Breast epithelium (tissue), 4 donors: ENCODE measurements at regions not wholly inside any gene's neighbourhood (a gene's known extent, or its start where the extent isn't known, plus 50 kb on each side); places are given as distances from the start of the nearest gene placed in this dataset.

Source experiments
- DNase-seq, 2 donors: peaks; one replicate each; pipeline ENCODE4 v3.0.0-alpha.2; 2019; ENCODE audit warnings: low spot score in 2 of 2
- H3K27ac ChIP-seq, 2 donors: fragments of 200-600 bp; sonication (generic) in 1 of 2; one replicate each; pipeline ENCODE4 v1.5.1; 2016 to 2019; ENCODE audit warnings: mild to moderate bottlenecking in 1 of 2
- H3K27me3 ChIP-seq, 2 donors: fragments of 200-600 bp; sonication (generic) in 1 of 2; one replicate each; pipeline versions ENCODE4 v1.5.1 to v1.6.0; 2017 to 2019; ENCODE audit warnings: control low read depth in 1 of 2, mild to moderate bottlenecking in 1 of 2
- H3K36me3 ChIP-seq: fragments of 200-600 bp; one replicate; pipeline ENCODE4 v1.5.1; 2019
- H3K4me1 ChIP-seq, 2 donors: fragments of 200-600 bp; sonication (generic); one replicate each; pipeline ENCODE4 v1.5.1; 2016 to 2019; ENCODE audit warnings: control low read depth in 1 of 2
- H3K4me3 ChIP-seq, 3 donors: fragments of 200-600 bp; sonication (generic); 1 replicate in 2 of 3; 2 replicates in 1 of 3; pipeline ENCODE4 v1.5.1; 2016 to 2019; ENCODE audit warnings: mild to moderate bottlenecking in 3 of 3, moderate library complexity in 2 of 3
- H3K9me3 ChIP-seq, 2 donors: fragments of 200-600 bp; sonication (generic) in 1 of 2; one replicate each; pipeline ENCODE4 v1.5.1; 2016 to 2019; ENCODE audit warnings: control low read depth in 1 of 2
- CTCF ChIP-seq, 3 donors: fragments of 450-650 bp; IDR thresholded peaks; one replicate each; pipeline ENCODE4 v1.5.1; 2016 to 2017; ENCODE audit warnings: antibody characterized with exemption in 3 of 3, mild to moderate bottlenecking in 3 of 3, moderate library complexity in 3 of 3
- POLR2A ChIP-seq: fragments of 450-650 bp; IDR thresholded peaks from one replicate; pipeline ENCODE4 v1.6.1; 2016; ENCODE audit warnings: antibody characterized with exemption, mild to moderate bottlenecking, moderate library complexity
- POLR2AphosphoS5 ChIP-seq, 3 donors: sonication (generic); formaldehyde crosslinking; IDR thresholded peaks; one replicate each; pipeline ENCODE4 v1.6.1; 2017; ENCODE audit warnings: antibody characterized with exemption in 3 of 3
- intact Hi-C: fragments of 100-400 bp; cut with DNase I; formaldehyde crosslinking; loops from one replicate; pipeline ENCODE4 v1.15.1; 2023; ENCODE audit warnings: low total_unique reads

DNA sequence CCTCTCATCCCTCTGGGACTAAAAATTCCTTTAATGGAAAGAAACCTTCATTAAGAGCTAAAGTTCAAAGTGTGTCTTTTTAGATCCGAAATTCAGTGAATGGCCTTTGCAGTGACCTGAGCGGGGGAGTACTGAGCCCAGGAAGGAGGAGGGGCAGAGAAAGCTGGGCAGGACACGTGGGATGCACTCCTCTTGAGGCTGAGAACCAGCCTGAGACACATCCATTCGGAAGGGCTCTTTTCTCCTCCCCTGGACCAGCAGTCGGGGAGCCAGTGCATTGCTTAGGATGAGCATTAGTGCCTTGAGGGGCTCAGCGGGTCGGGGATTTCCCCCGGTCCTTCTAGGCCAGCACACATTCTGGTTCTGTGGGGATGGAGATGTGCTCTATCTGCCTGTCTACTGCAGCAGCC is 258.9 kb upstream of the B3GAT1 start:
- Histone ChIP-seq H3K4me3 (no peak overlapping the region), H3K9me3 (peaks cover 0 to 9% of the 10 kb centered on the region in 2 donors), H3K27ac (no peak overlapping the region), H3K36me3 (no peaks in the 10 kb centered on the region), H3K27me3 (peaks cover 0 to 28% of the 10 kb centered on the region in 2 donors), H3K4me1 (no peaks in the 10 kb centered on the region)
- TF ChIP-seq POLR2A (no peak), POLR2AphosphoS5 (IDR thresholded peaks at IDR 0.05) (no peak), CTCF (IDR thresholded peaks at IDR 0.05) (no peak)
- DNase-seq = no peak
- intact Hi-C loops = no loop called here

GRCh38 chr11:134670247-134670782 is 258.3 kb upstream of the B3GAT1 start:
- peaks cover 0 to 28% of the 10 kb centered on the region in 2 donors for H3K27me3 ChIP-seq
- intact Hi-C loops = no loop called here
- TF ChIP-seq POLR2AphosphoS5 (IDR thresholded peaks at IDR 0.05) (no peak), POLR2A (no peak), CTCF (IDR thresholded peaks at IDR 0.05) (no peak)
- H3K4me1 ChIP-seq = no peaks in the 10 kb centered on the region
- H3K9me3 ChIP-seq = peaks cover 0 to 9% of the 10 kb centered on the region in 2 donors
- H3K4me3 ChIP-seq = no peak overlapping the region
- H3K36me3 ChIP-seq = no peaks in the 10 kb centered on the region
- DNase-seq = no peak
- H3K27ac ChIP-seq = no peak overlapping the region

DNA sequence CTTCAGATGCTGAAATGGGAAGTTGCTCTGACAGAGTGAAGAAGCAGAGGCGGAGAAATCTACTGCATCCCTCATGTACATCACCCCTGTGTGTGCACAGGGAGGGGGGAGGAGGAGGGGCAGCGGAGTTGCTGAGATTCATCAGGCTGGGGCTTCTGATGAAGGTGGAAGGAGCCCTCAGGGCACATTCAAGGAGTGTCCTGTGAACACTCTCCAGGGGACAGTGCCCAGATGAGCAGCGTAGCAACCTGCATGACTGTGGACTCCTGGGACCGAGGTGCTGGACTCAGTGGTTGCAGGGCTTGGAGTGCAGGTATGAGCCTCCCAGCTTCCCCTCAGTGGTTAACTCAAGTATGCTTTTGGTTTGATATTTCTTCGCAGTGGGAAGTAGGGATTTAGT is 257.8 kb upstream of the B3GAT1 start:
- TF ChIP-seq POLR2A = no peak
- TF ChIP-seq CTCF (IDR thresholded peaks at IDR 0.05) = no peak
- no peak for TF ChIP-seq POLR2AphosphoS5 (IDR thresholded peaks at IDR 0.05)
- Histone ChIP-seq H3K4me3 (no peak overlapping the region), H3K27ac (no peak overlapping the region), H3K27me3 (peaks cover 0 to 28% of the 10 kb centered on the region in 2 donors), H3K4me1 (no peaks in the 10 kb centered on the region), H3K36me3 (no peaks in the 10 kb centered on the region), H3K9me3 (peaks cover 0 to 9% of the 10 kb centered on the region in 2 donors)
- DNase-seq = no peak
- intact Hi-C loops = no loop called here

DNA sequence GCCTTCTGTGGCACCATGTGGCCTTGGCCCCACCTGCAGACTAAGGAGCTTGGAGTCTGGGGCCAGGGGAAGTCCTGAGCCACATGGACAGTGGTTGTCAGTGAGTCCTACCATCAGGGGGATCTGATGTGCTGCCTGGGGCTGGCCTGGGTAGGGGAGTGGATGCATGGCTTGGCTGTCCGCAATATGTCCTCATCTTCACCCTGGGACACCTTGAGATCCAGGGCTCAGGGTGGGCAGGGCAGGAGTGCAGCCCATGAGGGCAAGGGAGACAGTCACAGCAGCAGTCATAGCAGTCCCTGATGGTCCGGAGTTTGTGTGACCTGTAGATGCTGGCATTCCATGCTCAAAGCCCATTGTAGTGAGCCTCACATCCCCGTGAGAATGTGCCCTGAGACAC is 256.8 kb upstream of the B3GAT1 start:
- Histone ChIP-seq H3K27me3 (peaks cover 0 to 28% of the 10 kb centered on the region in 2 donors), H3K4me3 (no peak overlapping the region), H3K36me3 (no peaks in the 10 kb centered on the region), H3K27ac (no peak overlapping the region), H3K9me3 (no peaks in the 10 kb centered on the region), H3K4me1 (no peaks in the 10 kb centered on the region)
- intact Hi-C loops = no loop called here
- no peak for TF ChIP-seq POLR2AphosphoS5 (IDR thresholded peaks at IDR 0.05)
- TF ChIP-seq POLR2A = no peak
- no peak for TF ChIP-seq CTCF (IDR thresholded peaks at IDR 0.05)
- DNase-seq = no peak

- Histone ChIP-seq H3K9me3 (no peaks in the 10 kb centered on the region), H3K27ac (no peak overlapping the region), H3K36me3 (no peaks in the 10 kb centered on the region), H3K4me1 (no peaks in the 10 kb centered on the region), H3K27me3 (peaks cover 0 to 28% of the 10 kb centered on the region in 2 donors), H3K4me3 (no peak overlapping the region)
- TF ChIP-seq POLR2AphosphoS5 (IDR thresholded peaks at IDR 0.05) (no peak), POLR2A (no peak), CTCF (IDR thresholded peaks at IDR 0.05) (no peak)
- no peak for DNase-seq
- intact Hi-C loops = no loop called here
These were observed 256.0 kb upstream of the B3GAT1 start for GRCh38 chr11:134668076-134668475.
